ENCODE measurements at regions not wholly inside any gene's neighbourhood (a gene's known extent, or its start where the extent isn't known, plus 50 kb on each side); places are given as distances from the start of the nearest gene placed in this dataset.
A peak's percentile ranks its signal among the peaks of the same experiment; 100 is the strongest.

DNA sequence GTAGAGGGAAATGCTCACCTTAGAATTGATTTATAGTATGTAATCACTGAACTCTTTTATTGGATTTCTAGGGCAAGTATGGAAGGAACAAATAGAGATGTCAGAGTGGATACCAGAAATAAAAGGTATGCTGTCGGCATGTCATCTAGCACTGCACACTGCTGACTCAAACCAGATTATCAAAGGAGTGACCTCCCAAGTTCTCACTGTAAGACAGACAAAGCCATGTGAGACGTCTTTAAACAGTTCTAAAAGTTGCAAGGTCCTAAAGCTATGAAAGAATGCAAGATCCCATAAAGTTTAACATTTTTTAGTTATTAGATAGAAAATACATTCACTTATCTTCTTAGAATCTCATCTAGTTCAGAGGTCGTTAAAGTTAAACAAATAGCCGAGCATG is 70.0 kb upstream of the CPM start:
- no peak for ATAC-seq
- TF ChIP-seq TOX (CRISPR knock-in tag; IDR thresholded peaks at IDR 0.05; ENCODE audit: borderline replicate concordance), result no peak
- no peak for TF ChIP-seq GLIS3 (CRISPR knock-in tag; IDR thresholded peaks at IDR 0.05)
- no peak for TF ChIP-seq POU6F1 (CRISPR knock-in tag; IDR thresholded peaks at IDR 0.05; ENCODE audit: borderline replicate concordance, low read depth)
- no peak for TF ChIP-seq ZFP30 (CRISPR knock-in tag; IDR thresholded peaks at IDR 0.05)
- TF ChIP-seq ARNTL (CRISPR knock-in tag; IDR thresholded peaks at IDR 0.05; ENCODE audit: borderline replicate concordance, low read depth), result no peak
- no peak for TF ChIP-seq TSHZ2 (CRISPR knock-in tag; IDR thresholded peaks at IDR 0.05)
- TF ChIP-seq RARB (CRISPR knock-in tag; IDR thresholded peaks at IDR 0.05), result no peak
- TF ChIP-seq BACH2 (CRISPR knock-in tag; IDR thresholded peaks at IDR 0.05; ENCODE audit: borderline replicate concordance), result no peak
- no peak for TF ChIP-seq CREB5 (CRISPR knock-in tag; IDR thresholded peaks at IDR 0.05; ENCODE audit: low read depth)
- no peak for TF ChIP-seq ISL1 (CRISPR knock-in tag; IDR thresholded peaks at IDR 0.05)
- TF ChIP-seq ZNF70 (CRISPR knock-in tag; IDR thresholded peaks at IDR 0.05), result no peak

GRCh38 chr12:69003991-69004390 is 71.0 kb upstream of the CPM start:
- ATAC-seq, result no peak
- TF ChIP-seq ZNF8 (CRISPR knock-in tag; IDR thresholded peaks at IDR 0.05) (no peak), ZFP30 (CRISPR knock-in tag; IDR thresholded peaks at IDR 0.05) (no peak), GLIS3 (CRISPR knock-in tag; IDR thresholded peaks at IDR 0.05) (no peak), TCF4 (CRISPR knock-in tag; IDR thresholded peaks at IDR 0.05; ENCODE audit: borderline replicate concordance) (no peak), POU6F1 (CRISPR knock-in tag; IDR thresholded peaks at IDR 0.05; ENCODE audit: borderline replicate concordance, low read depth) (no peak), CSDC2 (CRISPR knock-in tag; IDR thresholded peaks at IDR 0.05) (no peak), BACH2 (CRISPR knock-in tag; IDR thresholded peaks at IDR 0.05; ENCODE audit: borderline replicate concordance) (no peak), ISL1 (CRISPR knock-in tag; IDR thresholded peaks at IDR 0.05) (no peak), ZNF70 (CRISPR knock-in tag; IDR thresholded peaks at IDR 0.05) (no peak)
- TF ChIP-seq, protein P1, sequence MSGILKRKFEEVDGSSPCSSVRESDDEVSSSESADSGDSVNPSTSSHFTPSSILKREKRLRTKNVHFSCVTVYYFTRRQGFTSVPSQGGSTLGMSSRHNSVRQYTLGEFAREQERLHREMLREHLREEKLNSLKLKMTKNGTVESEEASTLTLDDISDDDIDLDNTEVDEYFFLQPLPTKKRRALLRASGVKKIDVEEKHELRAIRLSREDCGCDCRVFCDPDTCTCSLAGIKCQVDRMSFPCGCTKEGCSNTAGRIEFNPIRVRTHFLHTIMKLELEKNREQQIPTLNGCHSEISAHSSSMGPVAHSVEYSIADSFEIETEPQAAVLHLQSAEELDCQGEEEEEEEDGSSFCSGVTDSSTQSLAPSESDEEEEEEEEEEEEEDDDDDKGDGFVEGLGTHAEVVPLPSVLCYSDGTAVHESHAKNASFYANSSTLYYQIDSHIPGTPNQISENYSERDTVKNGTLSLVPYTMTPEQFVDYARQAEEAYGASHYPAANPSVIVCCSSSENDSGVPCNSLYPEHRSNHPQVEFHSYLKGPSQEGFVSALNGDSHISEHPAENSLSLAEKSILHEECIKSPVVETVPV (CRISPR knock-in tag; IDR thresholded peaks at IDR 0.05), result no peak

DNA sequence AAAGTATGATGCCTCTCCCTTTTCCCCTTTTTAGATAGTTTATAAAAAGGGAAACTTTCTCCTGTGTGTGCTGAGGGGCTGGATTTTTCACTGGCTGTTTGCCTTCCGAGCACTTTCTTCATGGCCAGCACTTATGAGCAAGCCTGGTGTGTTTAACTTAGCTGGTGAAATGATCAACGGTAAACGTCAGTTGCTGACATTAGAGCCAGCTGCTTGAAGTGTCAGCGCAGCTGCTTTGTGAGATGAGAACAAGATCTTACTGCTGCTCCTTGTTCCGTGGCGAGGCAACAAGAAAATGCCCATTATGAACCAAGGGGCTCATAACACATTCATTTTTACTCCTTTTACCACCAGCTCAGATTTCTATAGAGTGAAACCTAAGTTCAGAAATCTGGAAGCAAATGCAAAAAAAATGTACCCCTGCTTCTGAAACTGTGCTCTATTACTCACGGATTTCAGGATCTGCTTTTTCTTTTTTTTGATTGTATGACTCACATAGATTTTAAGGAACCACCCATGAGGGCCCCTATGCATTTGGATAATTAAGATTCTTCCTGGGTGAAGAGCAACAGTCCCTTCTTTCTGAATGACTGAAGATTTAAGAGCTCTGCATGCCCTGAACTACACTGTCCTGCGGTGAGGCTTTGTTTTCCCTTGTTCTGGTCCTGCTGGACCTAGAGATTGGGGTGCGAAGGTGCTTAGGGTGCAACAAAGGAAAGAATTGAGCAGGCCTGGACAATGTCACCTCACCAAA is 74.3 kb upstream of the CPM start:
- peak; percentile 82 for ATAC-seq
- TF ChIP-seq SNAI2 (CRISPR knock-in tag; IDR thresholded peaks at IDR 0.05), result no peak
- no peak for TF ChIP-seq ZFP30 (CRISPR knock-in tag; IDR thresholded peaks at IDR 0.05)
- no peak for TF ChIP-seq BACH2 (CRISPR knock-in tag; IDR thresholded peaks at IDR 0.05; ENCODE audit: borderline replicate concordance)
- TF ChIP-seq, protein P2, sequence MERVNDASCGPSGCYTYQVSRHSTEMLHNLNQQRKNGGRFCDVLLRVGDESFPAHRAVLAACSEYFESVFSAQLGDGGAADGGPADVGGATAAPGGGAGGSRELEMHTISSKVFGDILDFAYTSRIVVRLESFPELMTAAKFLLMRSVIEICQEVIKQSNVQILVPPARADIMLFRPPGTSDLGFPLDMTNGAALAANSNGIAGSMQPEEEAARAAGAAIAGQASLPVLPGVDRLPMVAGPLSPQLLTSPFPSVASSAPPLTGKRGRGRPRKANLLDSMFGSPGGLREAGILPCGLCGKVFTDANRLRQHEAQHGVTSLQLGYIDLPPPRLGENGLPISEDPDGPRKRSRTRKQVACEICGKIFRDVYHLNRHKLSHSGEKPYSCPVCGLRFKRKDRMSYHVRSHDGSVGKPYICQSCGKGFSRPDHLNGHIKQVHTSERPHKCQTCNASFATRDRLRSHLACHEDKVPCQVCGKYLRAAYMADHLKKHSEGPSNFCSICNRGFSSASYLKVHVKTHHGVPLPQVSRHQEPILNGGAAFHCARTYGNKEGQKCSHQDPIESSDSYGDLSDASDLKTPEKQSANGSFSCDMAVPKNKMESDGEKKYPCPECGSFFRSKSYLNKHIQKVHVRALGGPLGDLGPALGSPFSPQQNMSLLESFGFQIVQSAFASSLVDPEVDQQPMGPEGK (CRISPR knock-in tag; IDR thresholded peaks at IDR 0.05; ENCODE audit: borderline replicate concordance), result no peak
- TF ChIP-seq ZC3H10 (CRISPR knock-in tag; IDR thresholded peaks at IDR 0.05), result no peak
- TF ChIP-seq TCF4 (CRISPR knock-in tag; IDR thresholded peaks at IDR 0.05; ENCODE audit: borderline replicate concordance), result no peak
- TF ChIP-seq TOX (CRISPR knock-in tag; IDR thresholded peaks at IDR 0.05; ENCODE audit: borderline replicate concordance), result no peak
- no peak for TF ChIP-seq OSR1 (CRISPR knock-in tag; IDR thresholded peaks at IDR 0.05)
- TF ChIP-seq PPARA (CRISPR knock-in tag; IDR thresholded peaks at IDR 0.05; ENCODE audit: borderline replicate concordance), result no peak
- TF ChIP-seq TSHZ2 (CRISPR knock-in tag; IDR thresholded peaks at IDR 0.05), result no peak
- TF ChIP-seq ISL1 (CRISPR knock-in tag; IDR thresholded peaks at IDR 0.05), result no peak
- no peak for TF ChIP-seq ARNTL (CRISPR knock-in tag; IDR thresholded peaks at IDR 0.05; ENCODE audit: borderline replicate concordance, low read depth)
